ACC112 (cell line): ENCODE measurements at regions not wholly inside any gene's neighbourhood (a gene's known extent, or its start where the extent isn't known, plus 50 kb on each side); places are given as distances from the start of the nearest gene placed in this dataset.
"Not testable (repeated sequence)": the region's sequence is repeated elsewhere in the genome, so short reads cannot be mapped to it uniquely, and the experiment has no call there.

Experiments used
- H2AFZ ChIP-seq: fragments of 200-600 bp; sonication (generic); one replicate; pipeline ENCODE4 v1.6.0; 2017; ENCODE audit warnings: antibody characterized with exemption, low read length; ENCODE audit not compliant: unreplicated experiment
- H3K27ac ChIP-seq: fragments of 200-600 bp; sonication (generic); 2 replicates; pipeline ENCODE4 v1.5.1; 2014; ENCODE audit warnings: low read depth, mild to moderate bottlenecking, antibody characterized with exemption, low read length, moderate library complexity
- H3K27me3 ChIP-seq: fragments of 200-600 bp; sonication (generic); 2 replicates; pipeline ENCODE4 v1.6.1; 2014; ENCODE audit warnings: mild to moderate bottlenecking, antibody characterized with exemption, low read length, moderate library complexity, mixed read lengths; ENCODE audit not compliant: insufficient read depth
- H3K36me3 ChIP-seq: fragments of 200-600 bp; sonication (generic); 2 replicates; pipeline ENCODE4 v1.6.1; 2016; ENCODE audit warnings: mild to moderate bottlenecking, antibody characterized with exemption, low read length, moderate library complexity, mixed read lengths; ENCODE audit not compliant: insufficient read depth
- H3K4me1 ChIP-seq: fragments of 200-600 bp; sonication (generic); one replicate; pipeline ENCODE4 v1.6.1; 2016; ENCODE audit warnings: low read length, mixed read lengths; ENCODE audit not compliant: insufficient read depth, unreplicated experiment, control insufficient read depth
- H3K4me3 ChIP-seq: fragments of 200-600 bp; sonication (generic); 2 replicates; pipeline ENCODE4 v1.5.1; 2014; ENCODE audit warnings: mild to moderate bottlenecking, low read depth, low read length
- H3K79me2 ChIP-seq: fragments of 200-600 bp; sonication (generic); one replicate; pipeline ENCODE4 v1.6.0; 2016; ENCODE audit warnings: low read length; ENCODE audit not compliant: control insufficient read depth, unreplicated experiment, insufficient read depth

- Histone ChIP-seq H3K27me3 (peaks cover 7% of the 10 kb centered on the region; the same call in 1 of the 2 replicates), H3K79me2 (no peaks in the 10 kb centered on the region), H3K4me3 (no peak overlapping the region), H3K36me3 (no peaks in the 10 kb centered on the region), H3K27ac (no peak overlapping the region), H3K4me1 (no peaks in the 10 kb centered on the region), H2AFZ (no peak overlapping the region)
Measured at GRCh38 chr2:242044313-242044590, 174.7 kb downstream of the RTP5 start.

DNA sequence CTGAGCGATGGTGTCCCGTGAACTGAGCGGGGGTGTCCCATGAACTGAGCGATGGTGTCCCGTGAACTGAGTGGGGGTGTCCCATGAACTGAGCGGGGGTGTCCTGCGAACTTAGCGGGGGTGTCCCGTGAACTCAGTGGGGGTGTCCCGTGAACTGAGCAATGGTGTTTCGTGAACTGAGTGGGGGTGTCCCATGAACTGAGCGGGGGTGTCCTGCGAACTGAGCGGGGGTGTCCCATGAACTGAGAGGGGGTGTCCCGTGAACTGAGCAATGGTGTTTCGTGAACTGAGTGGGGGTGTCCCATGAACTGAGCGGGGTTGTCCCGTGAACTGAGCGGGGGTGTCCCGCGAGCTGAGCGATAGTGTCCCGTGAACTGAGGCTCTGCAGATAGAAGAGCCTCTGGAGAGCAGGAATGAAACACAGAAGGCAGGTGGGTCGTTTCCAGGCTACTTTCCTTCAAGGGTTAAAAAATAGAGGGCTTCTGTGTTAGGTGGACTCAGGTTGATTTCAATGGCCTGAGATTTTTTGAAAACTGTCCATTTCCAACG is 176.1 kb downstream of the RTP5 start:
- H3K4me3 ChIP-seq, H2AFZ ChIP-seq, H3K4me1 ChIP-seq, H3K79me2 ChIP-seq, H3K27ac ChIP-seq, H3K36me3 ChIP-seq: not testable (repeated sequence)
- H3K27me3 ChIP-seq = peaks cover 11% of the 10 kb centered on the region

DNA sequence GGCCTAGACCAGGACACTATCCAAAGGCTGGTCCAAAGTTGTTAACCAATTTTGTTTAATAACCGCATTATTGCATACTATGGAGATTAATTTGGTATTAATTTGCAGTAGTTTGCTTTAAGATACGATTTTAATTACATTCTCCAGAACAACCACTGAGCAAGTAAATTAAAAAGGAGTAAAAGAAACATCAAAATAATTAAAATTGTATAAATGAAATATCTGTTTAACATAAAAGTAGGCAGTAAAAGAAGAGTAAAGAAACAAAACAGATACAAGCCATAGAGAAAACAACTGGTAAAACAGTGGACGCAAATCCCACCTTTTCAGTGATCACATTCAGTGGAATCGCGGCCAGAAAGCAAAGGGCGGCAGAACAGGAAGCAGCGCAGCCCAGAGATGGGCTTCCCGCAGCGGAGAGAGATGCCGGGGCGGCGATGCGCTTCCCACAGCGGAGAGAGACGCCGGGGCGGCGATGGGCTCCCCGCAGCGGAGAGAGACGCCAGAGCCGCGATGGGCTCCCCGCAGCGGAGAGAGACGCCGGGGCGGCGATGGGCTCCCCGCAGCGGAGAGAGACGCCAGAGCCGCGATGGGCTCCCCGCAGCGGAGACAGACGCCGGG is 176.8 kb downstream of the RTP5 start:
- Histone ChIP-seq H3K27me3 (peaks cover 11% of the 10 kb centered on the region), H3K36me3 (no peaks in the 10 kb centered on the region), H3K4me1 (no peaks in the 10 kb centered on the region), H2AFZ (no peak overlapping the region), H3K27ac (no peak overlapping the region), H3K79me2 (no peaks in the 10 kb centered on the region), H3K4me3 (no peak overlapping the region)

DNA sequence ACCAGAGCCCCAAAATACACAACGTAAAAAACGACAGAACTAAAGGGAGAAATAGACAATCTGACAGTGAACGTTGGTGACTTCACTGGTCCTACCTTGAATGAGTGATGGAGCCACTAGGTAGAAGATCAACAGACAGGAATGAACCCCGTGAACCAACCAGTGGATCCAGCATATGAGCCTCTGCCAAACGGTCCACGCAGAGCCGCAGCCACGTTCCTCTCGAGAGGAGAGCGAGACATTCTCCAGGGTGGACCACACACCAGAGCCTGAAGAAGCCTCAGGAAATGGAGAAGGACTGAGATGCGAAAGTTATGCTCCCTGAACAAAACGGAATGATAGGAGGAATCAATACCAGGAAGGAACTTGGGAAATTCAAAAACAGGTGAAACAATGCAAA is 178.4 kb downstream of the RTP5 start:
- Histone ChIP-seq H3K36me3 (no peaks in the 10 kb centered on the region), H3K27ac (no peak overlapping the region), H3K4me3 (no peak overlapping the region), H2AFZ (no peak overlapping the region), H3K27me3 (peaks cover 17% of the 10 kb centered on the region), H3K4me1 (no peaks in the 10 kb centered on the region), H3K79me2 (no peaks in the 10 kb centered on the region)

DNA sequence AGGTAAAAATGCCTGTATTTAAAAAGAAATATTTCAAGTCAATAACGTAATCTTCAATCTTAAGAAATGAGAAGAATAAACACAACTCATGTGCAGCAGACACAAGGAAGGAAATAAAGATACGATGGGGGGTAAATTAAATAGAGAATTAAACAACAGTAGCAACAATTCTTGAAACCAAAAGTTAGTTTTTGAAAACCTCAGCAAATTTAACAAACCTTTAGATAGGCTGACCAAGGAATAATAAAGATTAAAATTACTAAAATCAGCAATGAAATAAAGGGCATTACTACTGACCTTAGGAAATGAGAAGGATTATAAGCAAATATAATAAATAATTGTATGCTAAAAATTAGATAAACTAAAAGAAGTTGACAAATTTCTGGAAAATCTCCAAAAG is 178.9 kb downstream of the RTP5 start:
- no peaks in the 10 kb centered on the region for H3K4me1 ChIP-seq

GRCh38 chr2:242049492-242049891 is 180.0 kb downstream of the RTP5 start:
- not testable (repeated sequence) for H2AFZ ChIP-seq

More for the DNA sequence above, 178.9 kb downstream of the RTP5 start:
- Histone ChIP-seq H2AFZ (no peak overlapping the region), H3K79me2 (no peaks in the 10 kb centered on the region), H3K36me3 (no peaks in the 10 kb centered on the region), H3K27me3 (peaks cover 21% of the 10 kb centered on the region), H3K4me3 (no peak overlapping the region), H3K27ac (no peak overlapping the region)

DNA sequence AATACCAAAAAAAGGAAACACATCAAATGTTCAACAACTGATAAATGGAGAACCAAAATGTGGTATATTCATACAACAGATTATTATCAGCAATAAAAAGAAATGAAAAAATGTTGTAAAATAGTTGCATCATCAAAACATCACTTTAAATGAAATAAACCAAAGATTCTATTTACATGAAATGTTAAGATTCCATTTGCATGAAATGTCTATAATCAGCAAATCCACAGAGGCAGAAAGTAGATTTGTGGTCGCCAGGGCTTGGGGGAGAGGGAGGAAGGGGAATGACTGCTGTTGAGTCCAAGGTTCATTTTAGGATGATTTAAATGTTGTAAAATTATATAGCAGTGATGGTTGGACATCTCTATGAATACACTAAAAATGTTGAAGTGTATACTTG is 181.9 kb downstream of the RTP5 start:
- Histone ChIP-seq H3K79me2 (no peaks in the 10 kb centered on the region), H3K27me3 (peaks cover 27% of the 10 kb centered on the region), H2AFZ (no peak overlapping the region)

More at GRCh38 chr2:242049492-242049891, 180.0 kb downstream of the RTP5 start:
- H3K36me3 ChIP-seq, H3K79me2 ChIP-seq, H3K4me1 ChIP-seq, H3K4me3 ChIP-seq, H3K27ac ChIP-seq: not testable (repeated sequence)
- peaks cover 21% of the 10 kb centered on the region for H3K27me3 ChIP-seq

DNA sequence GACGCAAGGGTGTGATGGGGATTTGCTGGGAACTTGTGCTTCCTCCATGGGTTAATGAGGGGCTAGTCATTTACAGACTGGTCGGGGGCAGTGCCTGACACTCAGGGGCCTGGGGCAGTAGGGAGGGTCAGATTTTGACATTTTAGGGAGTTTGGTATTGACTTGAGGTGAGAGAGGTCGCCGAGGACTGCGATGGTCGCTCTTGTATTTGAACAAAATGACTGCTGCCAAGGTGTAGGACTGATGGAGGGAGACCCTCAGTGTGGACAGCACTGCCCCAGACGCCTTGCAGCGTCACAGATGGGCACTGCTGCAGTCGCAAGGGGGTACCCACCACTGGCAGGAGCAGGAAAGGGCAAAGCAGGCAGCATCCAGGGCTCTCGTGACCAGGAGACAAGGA is 182.9 kb downstream of the RTP5 start:
- Histone ChIP-seq H3K36me3 (no peaks in the 10 kb centered on the region), H3K27me3 (peaks cover 34% of the 10 kb centered on the region), H3K4me1 (no peaks in the 10 kb centered on the region)

More for the DNA sequence above, 181.9 kb downstream of the RTP5 start:
- Histone ChIP-seq H3K4me3 (no peak overlapping the region), H3K27ac (no peak overlapping the region), H3K36me3 (no peaks in the 10 kb centered on the region), H3K4me1 (no peaks in the 10 kb centered on the region)

DNA sequence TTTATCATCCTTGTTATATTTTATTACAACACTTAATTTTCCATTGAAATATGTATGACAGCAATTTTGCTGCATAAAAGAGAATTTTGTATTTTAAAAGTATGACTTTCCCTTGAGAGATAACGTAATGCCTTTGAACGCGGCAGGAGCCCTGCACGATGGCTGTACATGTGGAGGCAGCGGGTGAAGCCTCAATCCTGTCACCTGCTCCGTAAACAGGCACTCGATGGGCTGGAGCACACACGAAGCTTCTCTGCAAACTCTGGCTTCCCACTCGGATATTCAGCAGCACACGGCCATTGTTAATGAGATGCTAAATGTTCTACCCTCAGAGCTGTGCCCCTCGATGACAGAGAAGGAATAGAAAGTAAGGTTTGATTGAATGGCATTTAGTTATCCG is 184.4 kb downstream of the RTP5 start:
- no peak overlapping the region for H2AFZ ChIP-seq
- H3K4me3 ChIP-seq = no peak overlapping the region
- H3K79me2 ChIP-seq = no peaks in the 10 kb centered on the region
- H3K27me3 ChIP-seq = peaks cover 34% of the 10 kb centered on the region
- H3K36me3 ChIP-seq = no peaks in the 10 kb centered on the region
- no peaks in the 10 kb centered on the region for H3K4me1 ChIP-seq
- H3K27ac ChIP-seq = no peak overlapping the region

More for the DNA sequence above, 182.9 kb downstream of the RTP5 start:
- H3K4me3 ChIP-seq = no peak overlapping the region
- H3K27ac ChIP-seq = no peak overlapping the region
- no peaks in the 10 kb centered on the region for H3K79me2 ChIP-seq
- no peak overlapping the region for H2AFZ ChIP-seq

DNA sequence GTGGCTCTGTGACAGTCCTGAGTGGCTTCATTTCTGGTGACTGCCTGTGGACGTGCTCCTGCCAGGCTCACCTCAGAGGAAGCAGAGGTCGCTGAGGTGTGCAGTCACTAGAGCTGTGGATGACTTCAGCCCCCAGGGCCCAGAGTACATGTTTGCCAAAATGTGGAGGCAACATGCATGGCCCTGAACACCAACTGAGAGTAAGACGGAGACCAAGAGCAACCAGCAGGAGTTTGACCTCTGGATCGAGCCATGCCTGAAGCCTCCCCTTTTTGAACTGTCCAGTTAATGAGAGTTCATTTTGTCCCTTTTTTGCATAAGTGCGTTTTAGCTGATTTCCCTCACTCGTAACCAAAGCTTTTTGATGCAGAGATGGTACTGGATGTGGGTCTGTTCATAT is 184.9 kb downstream of the RTP5 start:
- no peaks in the 10 kb centered on the region for H3K36me3 ChIP-seq
- no peaks in the 10 kb centered on the region for H3K79me2 ChIP-seq
- H3K4me1 ChIP-seq = no peaks in the 10 kb centered on the region
- H3K4me3 ChIP-seq = no peak overlapping the region
- H3K27ac ChIP-seq = no peak overlapping the region
- peaks cover 29% of the 10 kb centered on the region for H3K27me3 ChIP-seq
- H2AFZ ChIP-seq = no peak overlapping the region

GRCh38 chr2:242054881-242055801 is 185.6 kb downstream of the RTP5 start:
- Histone ChIP-seq H3K4me1 (no peaks in the 10 kb centered on the region), H3K27me3 (peaks cover 29% of the 10 kb centered on the region), H3K27ac (no peak overlapping the region), H3K79me2 (no peaks in the 10 kb centered on the region), H3K4me3 (no peak overlapping the region), H2AFZ (no peak overlapping the region), H3K36me3 (no peaks in the 10 kb centered on the region)
